GM12878 (cell line): ENCODE measurements at regions not wholly inside any gene's neighbourhood (a gene's known extent, or its start where the extent isn't known, plus 50 kb on each side); places are given as distances from the start of the nearest gene placed in this dataset.

Experiments used
- BCLAF1 ChIP-seq: fragments of 450-650 bp; IDR thresholded peaks from 2 replicates; pipeline ENCODE4 v1.6.1; 2017; ENCODE audit warnings: antibody characterized with exemption, mild to moderate bottlenecking, moderate library complexity
- CREB1 ChIP-seq: IDR thresholded peaks from 2 replicates; pipeline ENCODE4 v1.6.1; 2012; ENCODE audit warnings: low read depth, mild to moderate bottlenecking, inconsistent platforms
- CREM ChIP-seq: IDR thresholded peaks from 2 replicates; pipeline ENCODE4 v1.6.1; 2014; ENCODE audit warnings: antibody characterized with exemption, low read depth
- FOXK2 ChIP-seq: fragments of 450-650 bp; IDR thresholded peaks from 2 replicates; pipeline ENCODE4 v1.6.1; 2017; ENCODE audit warnings: mild to moderate bottlenecking, moderate library complexity
- MEF2A ChIP-seq: IDR thresholded peaks from 2 replicates; pipeline ENCODE4 v1.6.1; 2011; ENCODE audit warnings: low read depth, mild to moderate bottlenecking, low read length, moderate library complexity; ENCODE audit not compliant: insufficient read depth
- POLR2A ChIP-seq: IDR thresholded peaks from 2 replicates; pipeline ENCODE4 v1.6.1; 2011; ENCODE audit warnings: low read depth, mild to moderate bottlenecking, low read length
- TF ChIP-seq, protein P1 (sequence below), 3 experiments: IDR thresholded peaks in 2 of 3; conservative IDR thresholded peaks in 1 of 3; 2 replicates each; pipeline ENCODE4 v1.5.1; 2011; ENCODE audit warnings: low read depth in 3 of 3, low read length in 3 of 3, mild to moderate bottlenecking in 3 of 3, control low read depth in 2 of 3, moderate library complexity in 2 of 3, inconsistent platforms in 1 of 3, mixed read lengths in 1 of 3; ENCODE audit not compliant: control insufficient read depth in 2 of 3, insufficient read depth in 1 of 3; ENCODE audit errors: extremely low read depth in 1 of 3
- TF ChIP-seq, protein P2 (sequence below): IDR thresholded peaks from 2 replicates; pipeline ENCODE4 v1.6.1; 2012; ENCODE audit warnings: low read length, inconsistent platforms
- TF ChIP-seq, protein P3 (sequence below): fragments of 450-650 bp; IDR thresholded peaks from 2 replicates; pipeline ENCODE4 v1.6.1; 2016; ENCODE audit warnings: mild to moderate bottlenecking

DNA sequence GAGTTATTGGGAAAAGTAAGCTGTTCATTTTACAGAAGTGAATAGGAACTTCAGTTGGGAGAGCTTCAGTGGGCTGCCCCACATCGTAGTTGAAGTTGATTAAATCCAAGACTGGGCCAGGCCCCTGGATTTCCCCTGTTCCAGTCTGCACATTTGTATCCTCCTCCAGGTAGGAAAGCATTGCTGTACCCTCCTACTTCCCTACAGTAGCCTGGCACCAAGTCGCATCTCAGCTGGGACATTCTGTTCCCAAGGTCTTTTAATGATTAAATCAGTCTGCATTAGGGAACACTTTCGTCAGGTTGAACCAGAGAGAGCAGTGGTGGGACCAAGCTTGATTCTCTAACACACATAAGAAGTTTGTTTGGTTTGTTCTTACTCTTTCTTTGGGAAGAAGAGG lies 165.8 kb upstream of the PPARGC1A start:
- TF ChIP-seq, protein P1, sequence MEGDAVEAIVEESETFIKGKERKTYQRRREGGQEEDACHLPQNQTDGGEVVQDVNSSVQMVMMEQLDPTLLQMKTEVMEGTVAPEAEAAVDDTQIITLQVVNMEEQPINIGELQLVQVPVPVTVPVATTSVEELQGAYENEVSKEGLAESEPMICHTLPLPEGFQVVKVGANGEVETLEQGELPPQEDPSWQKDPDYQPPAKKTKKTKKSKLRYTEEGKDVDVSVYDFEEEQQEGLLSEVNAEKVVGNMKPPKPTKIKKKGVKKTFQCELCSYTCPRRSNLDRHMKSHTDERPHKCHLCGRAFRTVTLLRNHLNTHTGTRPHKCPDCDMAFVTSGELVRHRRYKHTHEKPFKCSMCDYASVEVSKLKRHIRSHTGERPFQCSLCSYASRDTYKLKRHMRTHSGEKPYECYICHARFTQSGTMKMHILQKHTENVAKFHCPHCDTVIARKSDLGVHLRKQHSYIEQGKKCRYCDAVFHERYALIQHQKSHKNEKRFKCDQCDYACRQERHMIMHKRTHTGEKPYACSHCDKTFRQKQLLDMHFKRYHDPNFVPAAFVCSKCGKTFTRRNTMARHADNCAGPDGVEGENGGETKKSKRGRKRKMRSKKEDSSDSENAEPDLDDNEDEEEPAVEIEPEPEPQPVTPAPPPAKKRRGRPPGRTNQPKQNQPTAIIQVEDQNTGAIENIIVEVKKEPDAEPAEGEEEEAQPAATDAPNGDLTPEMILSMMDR (IDR thresholded peaks at IDR 0.05 in 2 of 3, conservative IDR thresholded peaks at IDR 0.05 in 1 of 3; ENCODE audit: control insufficient read depth in 2 of 3, extremely low read depth in 1 of 3, insufficient read depth in 1 of 3, low read depth in 3 of 3, low read length in 3 of 3): no peak
- TF ChIP-seq FOXK2: no peak
- no peak for TF ChIP-seq MEF2A
- TF ChIP-seq POLR2A: no peak
- TF ChIP-seq CREB1: no peak
- no peak for TF ChIP-seq CREM
- TF ChIP-seq, protein P2, sequence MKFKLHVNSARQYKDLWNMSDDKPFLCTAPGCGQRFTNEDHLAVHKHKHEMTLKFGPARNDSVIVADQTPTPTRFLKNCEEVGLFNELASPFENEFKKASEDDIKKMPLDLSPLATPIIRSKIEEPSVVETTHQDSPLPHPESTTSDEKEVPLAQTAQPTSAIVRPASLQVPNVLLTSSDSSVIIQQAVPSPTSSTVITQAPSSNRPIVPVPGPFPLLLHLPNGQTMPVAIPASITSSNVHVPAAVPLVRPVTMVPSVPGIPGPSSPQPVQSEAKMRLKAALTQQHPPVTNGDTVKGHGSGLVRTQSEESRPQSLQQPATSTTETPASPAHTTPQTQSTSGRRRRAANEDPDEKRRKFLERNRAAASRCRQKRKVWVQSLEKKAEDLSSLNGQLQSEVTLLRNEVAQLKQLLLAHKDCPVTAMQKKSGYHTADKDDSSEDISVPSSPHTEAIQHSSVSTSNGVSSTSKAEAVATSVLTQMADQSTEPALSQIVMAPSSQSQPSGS: no peak
- TF ChIP-seq, protein P3, sequence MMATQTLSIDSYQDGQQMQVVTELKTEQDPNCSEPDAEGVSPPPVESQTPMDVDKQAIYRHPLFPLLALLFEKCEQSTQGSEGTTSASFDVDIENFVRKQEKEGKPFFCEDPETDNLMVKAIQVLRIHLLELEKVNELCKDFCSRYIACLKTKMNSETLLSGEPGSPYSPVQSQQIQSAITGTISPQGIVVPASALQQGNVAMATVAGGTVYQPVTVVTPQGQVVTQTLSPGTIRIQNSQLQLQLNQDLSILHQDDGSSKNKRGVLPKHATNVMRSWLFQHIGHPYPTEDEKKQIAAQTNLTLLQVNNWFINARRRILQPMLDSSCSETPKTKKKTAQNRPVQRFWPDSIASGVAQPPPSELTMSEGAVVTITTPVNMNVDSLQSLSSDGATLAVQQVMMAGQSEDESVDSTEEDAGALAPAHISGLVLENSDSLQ: no peak
- TF ChIP-seq BCLAF1: no peak
